ENCODE measurements at regions not wholly inside any gene's neighbourhood (a gene's known extent, or its start where the extent isn't known, plus 50 kb on each side); places are given as distances from the start of the nearest gene placed in this dataset.

DNA sequence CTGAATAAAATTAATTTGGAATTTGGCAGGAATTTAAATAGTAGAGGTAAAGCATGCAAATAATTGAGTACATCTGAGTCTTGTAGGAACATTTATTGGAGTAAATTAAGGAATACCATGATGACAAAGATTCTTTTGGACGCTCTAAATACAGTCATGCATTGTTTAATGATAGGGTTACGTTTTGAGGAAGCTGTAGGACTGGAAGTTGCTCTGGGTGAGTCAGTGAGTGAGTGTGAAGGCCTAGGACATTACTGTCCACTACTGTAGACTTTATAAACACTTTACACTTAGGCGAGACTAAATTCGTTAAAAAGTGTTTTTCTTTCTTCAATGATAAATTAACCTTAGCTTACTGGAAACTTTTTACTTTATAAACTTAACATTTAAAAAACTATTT, 113.0 kb downstream of the FAM170A start:
- Histone ChIP-seq H3K4me1 (ENCODE audit: control insufficient read depth in 2 of 2, insufficient read depth in 1 of 2, low read depth in 1 of 2, low read length in 2 of 2) (no peaks in the 10 kb centered on the region), H2AFZ (ENCODE audit: low read length) (no peak overlapping the region), H3K36me3 (replicated peaks in 1 of 2; ENCODE audit: control insufficient read depth in 2 of 2, insufficient read depth in 2 of 2, low read length in 2 of 2) (no peaks in the 10 kb centered on the region), H3K4me3 (ENCODE audit: low read length in 2 of 2) (no peak overlapping the region), H3K27me3 (ENCODE audit: control insufficient read depth in 3 of 3, insufficient read depth in 3 of 3, low read depth in 1 of 3, low read length in 3 of 3) (no peaks in the 10 kb centered on the region), H3K9ac (ENCODE audit: low read depth, low read length, poor library complexity) (no peak overlapping the region), H2BK5ac (ENCODE audit: low read length) (no peak overlapping the region), H3K18ac (ENCODE audit: low read length) (no peak overlapping the region), H2BK120ac (ENCODE audit: low read depth, low read length) (no peak overlapping the region), H2AK5ac (ENCODE audit: low read depth, low read length) (no peak overlapping the region), H3K23ac (ENCODE audit: low read depth, low read length, poor library complexity) (no peak overlapping the region), H3K27ac (replicated peaks; ENCODE audit: low read length) (no peak overlapping the region), H3K9me3 (replicated peaks in 1 of 2; ENCODE audit: control insufficient read depth in 2 of 2, insufficient read depth in 1 of 2, low read depth in 1 of 2, low read length in 2 of 2) (no peaks in the 10 kb centered on the region), H2BK15ac (ENCODE audit: low read length) (no peak overlapping the region), H3K79me1 (ENCODE audit: low read depth, low read length) (no peaks in the 10 kb centered on the region), H3K14ac (ENCODE audit: low read length) (no peak overlapping the region), H3K4me2 (ENCODE audit: insufficient read depth, low read length, poor library complexity, severe bottlenecking) (no peak overlapping the region), H4K91ac (ENCODE audit: low read depth, low read length, poor library complexity) (no peak overlapping the region), H2BK12ac (ENCODE audit: low read length) (no peak overlapping the region), H3K4ac (ENCODE audit: low read length) (no peak overlapping the region), H4K8ac (ENCODE audit: low read depth, low read length) (no peak overlapping the region)
- DNase-seq (ENCODE audit: low spot score): no peak
- WGBS, 2 donors (ENCODE audit: extremely low coverage in 2 of 2, insufficient read length in 2 of 2, insufficient replicate concordance in 1 of 2): no CpG with 5 or more reads among the region's 4 CpGs

DNA sequence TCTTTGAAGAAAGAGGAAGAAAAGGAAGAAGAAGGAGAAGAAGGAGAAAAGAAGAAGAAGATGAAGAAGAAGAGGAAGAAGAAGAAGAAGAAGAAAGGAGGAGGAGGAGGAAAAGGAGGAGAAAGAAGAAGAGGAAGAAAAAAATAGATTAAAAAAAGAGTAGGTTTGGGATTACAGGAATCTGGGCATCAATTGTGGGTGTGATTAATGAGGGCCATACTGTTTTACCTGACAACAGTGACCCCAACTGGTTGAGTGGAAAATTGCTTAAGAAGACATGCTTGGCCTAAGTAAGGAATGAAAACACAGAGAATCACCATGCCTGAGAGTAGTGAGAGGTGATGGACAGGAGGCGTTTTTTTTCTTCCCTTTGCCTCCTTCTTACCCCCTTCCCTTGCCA, 114.6 kb downstream of the FAM170A start:
- Histone ChIP-seq H3K23ac (ENCODE audit: low read depth, low read length, poor library complexity) (no peak overlapping the region), H3K4me2 (ENCODE audit: insufficient read depth, low read length, poor library complexity, severe bottlenecking) (no peak overlapping the region), H2BK12ac (ENCODE audit: low read length) (no peak overlapping the region), H2BK5ac (ENCODE audit: low read length) (no peak overlapping the region), H4K91ac (ENCODE audit: low read depth, low read length, poor library complexity) (no peak overlapping the region), H3K18ac (ENCODE audit: low read length) (no peak overlapping the region), H3K4ac (ENCODE audit: low read length) (no peak overlapping the region), H3K9me3 (replicated peaks in 1 of 2; ENCODE audit: control insufficient read depth in 2 of 2, insufficient read depth in 1 of 2, low read depth in 1 of 2, low read length in 2 of 2) (no peaks in the 10 kb centered on the region), H4K8ac (ENCODE audit: low read depth, low read length) (no peak overlapping the region), H3K27ac (replicated peaks; ENCODE audit: low read length) (no peak overlapping the region), H3K14ac (ENCODE audit: low read length) (no peak overlapping the region), H3K79me1 (ENCODE audit: low read depth, low read length) (no peaks in the 10 kb centered on the region), H3K36me3 (replicated peaks in 1 of 2; ENCODE audit: control insufficient read depth in 2 of 2, insufficient read depth in 2 of 2, low read length in 2 of 2) (no peaks in the 10 kb centered on the region), H2BK120ac (ENCODE audit: low read depth, low read length) (no peak overlapping the region), H3K27me3 (ENCODE audit: control insufficient read depth in 3 of 3, insufficient read depth in 3 of 3, low read depth in 1 of 3, low read length in 3 of 3) (no peaks in the 10 kb centered on the region), H3K4me3 (ENCODE audit: low read length in 2 of 2) (no peak overlapping the region), H2AFZ (ENCODE audit: low read length) (no peak overlapping the region), H3K4me1 (ENCODE audit: control insufficient read depth in 2 of 2, insufficient read depth in 1 of 2, low read depth in 1 of 2, low read length in 2 of 2) (no peaks in the 10 kb centered on the region), H2BK15ac (ENCODE audit: low read length) (no peak overlapping the region), H2AK5ac (ENCODE audit: low read depth, low read length) (no peak overlapping the region), H3K9ac (ENCODE audit: low read depth, low read length, poor library complexity) (no peak overlapping the region)
- no CpG with 5 or more reads among the region's 1 CpG for WGBS, 2 donors (ENCODE audit: extremely low coverage in 2 of 2, insufficient read length in 2 of 2, insufficient replicate concordance in 1 of 2)
- DNase-seq (ENCODE audit: low spot score): peak; percentile 51

GRCh38 chr5:119745976-119746375, 116.6 kb downstream of the FAM170A start:
- Histone ChIP-seq H3K9me3 (replicated peaks in 1 of 2; ENCODE audit: control insufficient read depth in 2 of 2, insufficient read depth in 1 of 2, low read depth in 1 of 2, low read length in 2 of 2) (no peaks in the 10 kb centered on the region), H2BK12ac (ENCODE audit: low read length) (no peak overlapping the region), H3K4ac (ENCODE audit: low read length) (no peak overlapping the region), H4K8ac (ENCODE audit: low read depth, low read length) (no peak overlapping the region), H3K36me3 (replicated peaks in 1 of 2; ENCODE audit: control insufficient read depth in 2 of 2, insufficient read depth in 2 of 2, low read length in 2 of 2) (no peaks in the 10 kb centered on the region), H2BK120ac (ENCODE audit: low read depth, low read length) (no peak overlapping the region), H3K79me1 (ENCODE audit: low read depth, low read length) (no peaks in the 10 kb centered on the region), H3K27ac (replicated peaks; ENCODE audit: low read length) (no peak overlapping the region), H3K9ac (ENCODE audit: low read depth, low read length, poor library complexity) (no peak overlapping the region), H3K4me3 (ENCODE audit: low read length in 2 of 2) (no peak overlapping the region), H2BK5ac (ENCODE audit: low read length) (no peak overlapping the region), H3K4me2 (ENCODE audit: insufficient read depth, low read length, poor library complexity, severe bottlenecking) (no peak overlapping the region), H4K91ac (ENCODE audit: low read depth, low read length, poor library complexity) (no peak overlapping the region), H2BK15ac (ENCODE audit: low read length) (no peak overlapping the region), H3K27me3 (ENCODE audit: control insufficient read depth in 3 of 3, insufficient read depth in 3 of 3, low read depth in 1 of 3, low read length in 3 of 3) (no peaks in the 10 kb centered on the region), H3K4me1 (ENCODE audit: control insufficient read depth in 2 of 2, insufficient read depth in 1 of 2, low read depth in 1 of 2, low read length in 2 of 2) (no peaks in the 10 kb centered on the region), H3K14ac (ENCODE audit: low read length) (no peak overlapping the region), H2AFZ (ENCODE audit: low read length) (no peak overlapping the region), H3K18ac (ENCODE audit: low read length) (no peak overlapping the region), H3K23ac (ENCODE audit: low read depth, low read length, poor library complexity) (no peak overlapping the region), H2AK5ac (ENCODE audit: low read depth, low read length) (no peak overlapping the region)
- no peak for DNase-seq (ENCODE audit: low spot score)
- no CpG with 5 or more reads among the region's 1 CpG for WGBS, 2 donors (ENCODE audit: extremely low coverage in 2 of 2, insufficient read length in 2 of 2, insufficient replicate concordance in 1 of 2)

DNA sequence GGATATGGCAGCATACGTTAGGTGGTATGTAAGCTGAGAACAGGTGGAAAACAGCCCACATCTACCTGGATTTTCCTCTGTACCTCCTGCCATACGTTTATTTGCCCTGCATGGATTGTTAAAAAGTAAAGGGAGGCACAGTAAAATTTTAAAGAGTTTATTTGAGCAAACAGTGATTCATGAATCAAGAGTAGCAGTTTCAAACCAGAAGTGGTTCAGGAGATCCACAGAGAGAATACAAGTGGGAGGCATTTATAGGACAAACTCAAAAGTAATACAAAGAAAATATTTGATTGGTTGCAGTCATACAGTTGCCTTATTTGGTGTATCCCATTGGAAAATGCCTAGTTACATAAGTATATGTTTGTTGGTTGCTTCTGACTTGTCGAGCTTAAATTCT, 117.6 kb downstream of the FAM170A start:
- Histone ChIP-seq H2AFZ (ENCODE audit: low read length) (no peak overlapping the region), H2BK15ac (ENCODE audit: low read length) (no peak overlapping the region), H3K23ac (ENCODE audit: low read depth, low read length, poor library complexity) (no peak overlapping the region), H4K91ac (ENCODE audit: low read depth, low read length, poor library complexity) (no peak overlapping the region), H3K4ac (ENCODE audit: low read length) (no peak overlapping the region), H2BK120ac (ENCODE audit: low read depth, low read length) (no peak overlapping the region), H3K9ac (ENCODE audit: low read depth, low read length, poor library complexity) (no peak overlapping the region), H2BK12ac (ENCODE audit: low read length) (no peak overlapping the region), H3K4me3 (ENCODE audit: low read length in 2 of 2) (no peak overlapping the region), H4K8ac (ENCODE audit: low read depth, low read length) (no peak overlapping the region), H3K9me3 (replicated peaks in 1 of 2; ENCODE audit: control insufficient read depth in 2 of 2, insufficient read depth in 1 of 2, low read depth in 1 of 2, low read length in 2 of 2) (no peaks in the 10 kb centered on the region), H3K27me3 (ENCODE audit: control insufficient read depth in 3 of 3, insufficient read depth in 3 of 3, low read depth in 1 of 3, low read length in 3 of 3) (no peaks in the 10 kb centered on the region), H3K4me1 (ENCODE audit: control insufficient read depth in 2 of 2, insufficient read depth in 1 of 2, low read depth in 1 of 2, low read length in 2 of 2) (no peaks in the 10 kb centered on the region), H3K4me2 (ENCODE audit: insufficient read depth, low read length, poor library complexity, severe bottlenecking) (no peak overlapping the region), H2BK5ac (ENCODE audit: low read length) (no peak overlapping the region), H3K14ac (ENCODE audit: low read length) (no peak overlapping the region), H3K18ac (ENCODE audit: low read length) (no peak overlapping the region), H3K79me1 (ENCODE audit: low read depth, low read length) (no peaks in the 10 kb centered on the region), H2AK5ac (ENCODE audit: low read depth, low read length) (no peak overlapping the region), H3K36me3 (replicated peaks in 1 of 2; ENCODE audit: control insufficient read depth in 2 of 2, insufficient read depth in 2 of 2, low read length in 2 of 2) (no peaks in the 10 kb centered on the region), H3K27ac (replicated peaks; ENCODE audit: low read length) (no peak overlapping the region)
- no peak for DNase-seq (ENCODE audit: low spot score)
- no CpG with 5 or more reads among the region's 3 CpGs for WGBS, 2 donors (ENCODE audit: extremely low coverage in 2 of 2, insufficient read length in 2 of 2, insufficient replicate concordance in 1 of 2)

Measured in neuronal stem cell (in vitro differentiated cells).